KMS-11 (cell line): ENCODE measurements at regions not wholly inside any gene's neighbourhood (a gene's known extent, or its start where the extent isn't known, plus 50 kb on each side); places are given as distances from the start of the nearest gene placed in this dataset.
A peak's percentile ranks its signal among the peaks of the same experiment; 100 is the strongest.

Experiments
- H2AFZ ChIP-seq: fragments of 200-600 bp; sonication (generic); 2 replicates; pipeline ENCODE4 v1.6.1; 2016; ENCODE audit warnings: antibody characterized with exemption, mixed run types, low read depth
- H3K27ac ChIP-seq: fragments of 200-600 bp; sonication (generic); 2 replicates; pipeline ENCODE4 v1.6.1; 2016; ENCODE audit warnings: mild to moderate bottlenecking, mixed run types
- H3K27me3 ChIP-seq: fragments of 200-600 bp; sonication (generic); 2 replicates; pipeline ENCODE4 v1.6.1; 2017; ENCODE audit warnings: mild to moderate bottlenecking, low read depth, mixed run types, moderate library complexity; ENCODE audit not compliant: insufficient read depth
- H3K36me3 ChIP-seq: fragments of 200-600 bp; sonication (generic); 2 replicates; pipeline ENCODE4 v1.6.1; 2017; ENCODE audit warnings: mild to moderate bottlenecking, mixed run types; ENCODE audit not compliant: insufficient read depth
- H3K4me1 ChIP-seq: fragments of 200-600 bp; sonication (generic); 2 replicates; pipeline ENCODE4 v1.6.1; 2016; ENCODE audit warnings: mild to moderate bottlenecking, low read depth, mixed run types; ENCODE audit not compliant: poor library complexity, severe bottlenecking
- H3K4me2 ChIP-seq: fragments of 200-600 bp; sonication (generic); 2 replicates; pipeline ENCODE4 v1.7.0; 2016; ENCODE audit warnings: mild to moderate bottlenecking, mixed run types
- H3K4me3 ChIP-seq: fragments of 200-600 bp; sonication (generic); IDR thresholded peaks from 2 replicates; pipeline ENCODE4 v1.6.1; 2017; ENCODE audit warnings: low read depth, low read length, mixed read lengths; ENCODE audit not compliant: insufficient read depth
- H3K79me2 ChIP-seq: fragments of 200-600 bp; sonication (generic); 2 replicates; pipeline ENCODE4 v1.6.1; 2016; ENCODE audit warnings: low read depth, mixed run types; ENCODE audit not compliant: insufficient read depth
- H3K9ac ChIP-seq: fragments of 200-600 bp; sonication (generic); 2 replicates; pipeline ENCODE4 v1.6.1; 2016; ENCODE audit warnings: mild to moderate bottlenecking, mixed run types
- H4K20me1 ChIP-seq: fragments of 200-600 bp; sonication (generic); 2 replicates; pipeline ENCODE4 v1.6.1; 2016; ENCODE audit warnings: mild to moderate bottlenecking, mixed run types; ENCODE audit not compliant: insufficient read depth
- TF ChIP-seq, protein P1 (sequence below): fragments of 200-600 bp; sonication (generic); conservative IDR thresholded peaks from 2 replicates; pipeline ENCODE4 v1.6.1; 2017; ENCODE audit warnings: low read depth, mild to moderate bottlenecking, antibody characterized with exemption, low read length, moderate library complexity, mixed read lengths

DNA sequence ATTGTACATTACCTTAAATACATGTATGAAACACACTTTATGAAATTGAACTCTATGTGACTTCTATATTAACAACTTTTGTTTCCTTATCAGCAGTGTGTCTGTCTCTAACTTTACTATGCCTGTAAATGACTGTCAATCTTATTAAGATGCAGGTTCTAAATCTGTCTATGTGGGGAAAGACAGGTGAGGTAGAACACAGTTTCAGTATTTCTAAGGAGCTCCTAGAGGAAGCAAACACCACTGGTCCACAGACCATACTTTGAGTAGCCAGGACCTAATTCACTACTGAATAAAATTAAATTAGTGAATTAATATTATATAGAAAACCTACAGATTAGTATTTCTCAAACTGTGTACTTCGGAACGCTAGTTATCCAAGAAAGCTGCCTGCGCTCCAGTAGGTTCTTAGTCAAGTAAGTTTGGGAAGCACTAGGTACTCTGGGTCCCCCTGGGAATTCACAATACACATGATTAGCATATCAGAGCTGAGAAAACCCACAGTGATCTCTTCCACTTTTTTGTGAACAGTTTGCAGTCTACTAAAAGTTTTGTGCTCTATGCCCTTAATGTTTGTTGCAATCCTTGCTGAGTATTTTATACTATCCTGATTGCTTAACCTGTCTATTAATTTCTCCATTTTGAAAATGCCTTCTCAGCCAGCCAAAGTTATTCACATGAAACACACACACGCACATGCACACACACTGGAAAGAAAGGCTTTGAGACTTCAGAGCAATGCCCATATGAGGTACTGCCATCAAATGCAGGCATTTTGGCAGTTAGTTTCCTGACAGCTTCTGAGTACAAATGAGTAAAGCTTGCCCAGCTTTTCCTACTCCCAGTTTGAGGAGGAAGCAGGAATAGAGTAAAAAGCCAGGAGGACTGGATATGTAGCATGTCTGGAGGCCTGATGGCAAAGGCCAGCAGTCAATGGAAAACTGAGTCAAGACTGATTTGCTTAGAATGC, 133.6 kb upstream of the CPEB2 start:
- Histone ChIP-seq H2AFZ (no peak overlapping the region), H3K79me2 (no peaks in the 10 kb centered on the region), H3K4me2 (no peak overlapping the region), H3K36me3 (no peaks in the 10 kb centered on the region), H3K4me1 (peaks cover 19% of the 10 kb centered on the region), H3K27ac (no peak overlapping the region), H4K20me1 (no peaks in the 10 kb centered on the region), H3K27me3 (no peaks in the 10 kb centered on the region), H3K4me3 (no peak overlapping the region), H3K9ac (no peak overlapping the region)
- TF ChIP-seq, protein P1, sequence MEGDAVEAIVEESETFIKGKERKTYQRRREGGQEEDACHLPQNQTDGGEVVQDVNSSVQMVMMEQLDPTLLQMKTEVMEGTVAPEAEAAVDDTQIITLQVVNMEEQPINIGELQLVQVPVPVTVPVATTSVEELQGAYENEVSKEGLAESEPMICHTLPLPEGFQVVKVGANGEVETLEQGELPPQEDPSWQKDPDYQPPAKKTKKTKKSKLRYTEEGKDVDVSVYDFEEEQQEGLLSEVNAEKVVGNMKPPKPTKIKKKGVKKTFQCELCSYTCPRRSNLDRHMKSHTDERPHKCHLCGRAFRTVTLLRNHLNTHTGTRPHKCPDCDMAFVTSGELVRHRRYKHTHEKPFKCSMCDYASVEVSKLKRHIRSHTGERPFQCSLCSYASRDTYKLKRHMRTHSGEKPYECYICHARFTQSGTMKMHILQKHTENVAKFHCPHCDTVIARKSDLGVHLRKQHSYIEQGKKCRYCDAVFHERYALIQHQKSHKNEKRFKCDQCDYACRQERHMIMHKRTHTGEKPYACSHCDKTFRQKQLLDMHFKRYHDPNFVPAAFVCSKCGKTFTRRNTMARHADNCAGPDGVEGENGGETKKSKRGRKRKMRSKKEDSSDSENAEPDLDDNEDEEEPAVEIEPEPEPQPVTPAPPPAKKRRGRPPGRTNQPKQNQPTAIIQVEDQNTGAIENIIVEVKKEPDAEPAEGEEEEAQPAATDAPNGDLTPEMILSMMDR, result no peak

DNA sequence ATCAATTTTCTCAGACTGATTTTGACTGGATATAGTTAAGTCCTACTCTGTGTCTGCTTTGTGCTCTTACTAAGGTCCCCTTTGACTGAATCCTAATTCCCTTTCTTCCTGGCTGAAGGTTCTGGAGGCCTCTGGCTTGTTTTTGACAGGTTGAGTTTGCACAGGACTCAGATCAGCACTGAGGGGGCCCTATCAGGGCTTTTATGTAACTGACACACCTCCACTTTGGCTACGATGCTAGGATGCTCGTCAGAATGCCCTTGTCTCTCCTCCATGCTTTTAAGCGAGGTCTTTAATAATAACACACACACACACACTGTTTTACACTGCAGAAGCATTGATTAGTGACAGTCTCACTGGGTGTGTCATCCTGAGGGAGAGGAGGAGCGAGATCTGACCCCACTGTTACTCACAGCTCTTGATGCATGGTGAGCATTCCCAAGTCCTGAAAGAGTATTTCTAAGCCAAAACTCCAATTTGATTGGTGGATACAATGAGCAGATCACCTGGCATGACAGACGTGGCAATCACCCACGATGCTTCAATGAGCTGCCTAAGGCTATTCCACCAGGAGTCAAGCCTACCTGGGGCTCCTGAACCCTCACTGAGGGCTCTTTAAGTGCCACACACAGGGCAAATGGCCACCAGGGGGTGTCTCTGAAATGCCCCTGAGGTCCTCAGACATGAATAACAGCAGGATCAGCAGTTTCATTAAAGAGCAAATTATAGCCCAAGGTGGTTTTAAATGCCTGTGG, 130.4 kb upstream of the CPEB2 start:
- Histone ChIP-seq H3K4me3 (no peak overlapping the region), H3K4me1 (peaks cover 51% of the 10 kb centered on the region), H3K27me3 (no peaks in the 10 kb centered on the region), H3K36me3 (no peaks in the 10 kb centered on the region), H3K79me2 (no peaks in the 10 kb centered on the region), H4K20me1 (no peaks in the 10 kb centered on the region), H3K4me2 (peak overlapping the region; percentile 53), H3K27ac (no peak overlapping the region), H2AFZ (no peak overlapping the region), H3K9ac (no peak overlapping the region)
- TF ChIP-seq, protein P1, result peak; percentile 61

DNA sequence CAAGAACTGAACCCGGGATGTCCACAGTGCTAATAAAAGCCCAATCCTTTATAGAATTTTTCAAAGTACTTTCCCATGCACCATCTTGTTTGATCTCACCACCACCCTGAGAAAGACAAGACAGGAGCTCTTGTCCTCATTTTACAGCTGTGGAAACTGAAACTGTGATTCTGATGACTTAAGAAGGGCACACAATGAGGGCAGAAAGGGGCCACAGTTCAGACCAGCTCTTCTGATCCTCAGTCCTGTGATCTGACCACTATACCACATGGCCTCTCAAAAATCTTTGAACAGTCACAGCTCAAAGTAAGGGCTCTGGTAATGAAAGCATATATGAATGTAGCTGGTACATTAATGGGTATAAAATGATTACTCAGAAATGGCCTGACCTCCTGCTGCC, 127.3 kb upstream of the CPEB2 start:
- H3K79me2 ChIP-seq, result no peaks in the 10 kb centered on the region
- H3K27ac ChIP-seq, result peak overlapping the region; percentile 67
- H2AFZ ChIP-seq, result no peak overlapping the region
- H3K4me1 ChIP-seq, result peaks cover 75% of the 10 kb centered on the region
- no peaks in the 10 kb centered on the region for H4K20me1 ChIP-seq
- H3K27me3 ChIP-seq, result no peaks in the 10 kb centered on the region
- no peaks in the 10 kb centered on the region for H3K36me3 ChIP-seq
- no peak overlapping the region for H3K9ac ChIP-seq
- no peak overlapping the region for H3K4me3 ChIP-seq
- TF ChIP-seq, protein P1, result no peak
- peak overlapping the region; percentile 57 for H3K4me2 ChIP-seq

GRCh38 chr4:14877246-14878225, 124.7 kb upstream of the CPEB2 start:
- no peaks in the 10 kb centered on the region for H3K79me2 ChIP-seq
- no peak overlapping the region for H2AFZ ChIP-seq
- peaks cover 84% of the 10 kb centered on the region for H3K4me1 ChIP-seq

More at GRCh38 chr4:14877246-14878225, 124.7 kb upstream of the CPEB2 start:
- TF ChIP-seq, protein P1, result no peak
- Histone ChIP-seq H3K4me2 (peak overlapping the region; percentile 17; the same call in 1 of the 2 replicates), H3K27ac (peak overlapping the region; percentile 22; the same call in 1 of the 2 replicates), H3K36me3 (no peaks in the 10 kb centered on the region), H3K27me3 (no peaks in the 10 kb centered on the region), H4K20me1 (no peaks in the 10 kb centered on the region), H3K4me3 (no peak overlapping the region), H3K9ac (no peak overlapping the region)
